Hepatocyte (in vitro differentiated cells): ENCODE measurements at regions not wholly inside any gene's neighbourhood (a gene's known extent, or its start where the extent isn't known, plus 50 kb on each side); places are given as distances from the start of the nearest gene placed in this dataset.

ENCODE experiments used
- DNase-seq: peaks from one replicate; pipeline ENCODE4 v3.0.0-alpha.2; 2016; ENCODE audit warnings: low spot score
- H2AFZ ChIP-seq: fragments of 200-600 bp; sonication (generic); 2 replicates; pipeline ENCODE4 v1.6.0; 2016; ENCODE audit warnings: antibody characterized with exemption, mild to moderate bottlenecking
- H3K27ac ChIP-seq: fragments of 200-600 bp; sonication (generic); 2 replicates; pipeline ENCODE4 v1.5.1; 2016; ENCODE audit warnings: mild to moderate bottlenecking
- H3K27me3 ChIP-seq: fragments of 200-600 bp; sonication (generic); 2 replicates; pipeline ENCODE4 v1.6.1; 2016
- H3K36me3 ChIP-seq: fragments of 200-600 bp; sonication (generic); replicated peaks from 2 replicates; pipeline ENCODE4 v1.5.1; 2016; ENCODE audit warnings: low read depth; ENCODE audit not compliant: insufficient read depth
- H3K4me1 ChIP-seq: fragments of 200-600 bp; sonication (generic); 2 replicates; pipeline ENCODE4 v1.5.1; 2016; ENCODE audit warnings: mild to moderate bottlenecking, moderate library complexity; ENCODE audit not compliant: insufficient read depth
- H3K4me2 ChIP-seq: fragments of 200-600 bp; sonication (generic); 2 replicates; pipeline ENCODE4 v1.6.0; 2016
- H3K4me3 ChIP-seq: fragments of 200-600 bp; sonication (generic); 2 replicates; pipeline ENCODE4 v1.5.1; 2016; ENCODE audit warnings: mild to moderate bottlenecking
- H3K79me2 ChIP-seq: fragments of 200-600 bp; sonication (generic); 2 replicates; pipeline ENCODE4 v1.6.0; 2017; ENCODE audit warnings: mild to moderate bottlenecking
- H3K9me2 ChIP-seq: fragments of 200-600 bp; sonication (generic); replicated peaks from 2 replicates; pipeline ENCODE4 v1.6.0; 2017; ENCODE audit warnings: mild to moderate bottlenecking; ENCODE audit not compliant: insufficient read depth
- H3K9me3 ChIP-seq: fragments of 200-600 bp; sonication (generic); 2 replicates; pipeline ENCODE4 v1.5.1; 2016; ENCODE audit warnings: low read depth, mild to moderate bottlenecking
- H4K20me1 ChIP-seq: fragments of 200-600 bp; sonication (generic); 2 replicates; pipeline ENCODE4 v1.6.0; 2016; ENCODE audit warnings: mild to moderate bottlenecking; ENCODE audit not compliant: insufficient read depth, poor library complexity, severe bottlenecking
- CTCF ChIP-seq: fragments of 200-600 bp; sonication (generic); IDR thresholded peaks from 2 replicates; pipeline ENCODE4 v1.5.1; 2016; ENCODE audit warnings: antibody characterized with exemption, mild to moderate bottlenecking; ENCODE audit not compliant: poor library complexity
- EZH2 ChIP-seq: fragments of 200-600 bp; sonication (generic); IDR thresholded peaks from 2 replicates; pipeline ENCODE4 v1.6.1; 2016; ENCODE audit warnings: antibody characterized with exemption, mild to moderate bottlenecking, borderline replicate concordance
- EZH2phosphoT487 ChIP-seq: fragments of 200-600 bp; sonication (generic); IDR thresholded peaks from one replicate; pipeline ENCODE4 v1.6.1; 2018; ENCODE audit warnings: antibody characterized with exemption, mild to moderate bottlenecking, low read depth, moderate library complexity; ENCODE audit not compliant: unreplicated experiment, severe bottlenecking
- WGBS: methylation state at CpG from one replicate; pipeline ENCODE4 v1.1.6; 2016; ENCODE audit warnings: low lambda C conversion rate; ENCODE audit errors: missing lambda C conversion rate; 5-methylcytosine and 5-hydroxymethylcytosine counted together

- no peak overlapping the region for H3K4me2 ChIP-seq
- 73% methylated on average over 2 of the region's 2 CpGs for WGBS
Measured at GRCh38 chr20:11387189-11387754, 530.4 kb upstream of the BTBD3 start.

GRCh38 chr20:11389186-11389585 lies 528.5 kb upstream of the BTBD3 start:
- Histone ChIP-seq H3K9me3 (no peaks in the 10 kb centered on the region), H3K4me3 (no peak overlapping the region), H3K36me3 (no peaks in the 10 kb centered on the region), H3K4me1 (no peaks in the 10 kb centered on the region), H4K20me1 (no peaks in the 10 kb centered on the region), H3K4me2 (no peak overlapping the region), H3K27me3 (no peaks in the 10 kb centered on the region), H3K79me2 (no peaks in the 10 kb centered on the region), H2AFZ (no peak overlapping the region), H3K27ac (no peak overlapping the region), H3K9me2 (no peaks in the 10 kb centered on the region)
- no peak for DNase-seq
- TF ChIP-seq EZH2 (no peak), CTCF (no peak), EZH2phosphoT487 (no peak)

More at GRCh38 chr20:11387189-11387754, 530.4 kb upstream of the BTBD3 start:
- no peak for DNase-seq
- Histone ChIP-seq H4K20me1 (no peaks in the 10 kb centered on the region), H3K27me3 (no peaks in the 10 kb centered on the region), H3K9me3 (no peaks in the 10 kb centered on the region), H3K4me3 (no peak overlapping the region), H3K27ac (no peak overlapping the region), H3K79me2 (no peaks in the 10 kb centered on the region), H2AFZ (no peak overlapping the region), H3K36me3 (no peaks in the 10 kb centered on the region), H3K9me2 (no peaks in the 10 kb centered on the region), H3K4me1 (no peaks in the 10 kb centered on the region)
- TF ChIP-seq CTCF: no peak
- TF ChIP-seq EZH2: no peak
- no peak for TF ChIP-seq EZH2phosphoT487

GRCh38 chr20:11391591-11391990 lies 526.1 kb upstream of the BTBD3 start:
- no peak overlapping the region for H3K4me2 ChIP-seq
- TF ChIP-seq CTCF: no peak

More at GRCh38 chr20:11391591-11391990, 526.1 kb upstream of the BTBD3 start:
- Histone ChIP-seq H4K20me1 (no peaks in the 10 kb centered on the region), H3K9me2 (no peaks in the 10 kb centered on the region), H3K27ac (no peak overlapping the region), H3K79me2 (no peaks in the 10 kb centered on the region), H3K4me1 (no peaks in the 10 kb centered on the region), H3K36me3 (no peaks in the 10 kb centered on the region), H3K27me3 (no peaks in the 10 kb centered on the region), H3K9me3 (no peaks in the 10 kb centered on the region), H3K4me3 (no peak overlapping the region), H2AFZ (no peak overlapping the region)
- no peak for DNase-seq
- WGBS: 68% methylated on average over 2 of the region's 2 CpGs
